ENCODE measurements at regions not wholly inside any gene's neighbourhood (a gene's known extent, or its start where the extent isn't known, plus 50 kb on each side); places are given as distances from the start of the nearest gene placed in this dataset.

GRCh38 chr5:118371973-118372831, 616.1 kb downstream of the DTWD2 start:
- TF ChIP-seq, protein P1, sequence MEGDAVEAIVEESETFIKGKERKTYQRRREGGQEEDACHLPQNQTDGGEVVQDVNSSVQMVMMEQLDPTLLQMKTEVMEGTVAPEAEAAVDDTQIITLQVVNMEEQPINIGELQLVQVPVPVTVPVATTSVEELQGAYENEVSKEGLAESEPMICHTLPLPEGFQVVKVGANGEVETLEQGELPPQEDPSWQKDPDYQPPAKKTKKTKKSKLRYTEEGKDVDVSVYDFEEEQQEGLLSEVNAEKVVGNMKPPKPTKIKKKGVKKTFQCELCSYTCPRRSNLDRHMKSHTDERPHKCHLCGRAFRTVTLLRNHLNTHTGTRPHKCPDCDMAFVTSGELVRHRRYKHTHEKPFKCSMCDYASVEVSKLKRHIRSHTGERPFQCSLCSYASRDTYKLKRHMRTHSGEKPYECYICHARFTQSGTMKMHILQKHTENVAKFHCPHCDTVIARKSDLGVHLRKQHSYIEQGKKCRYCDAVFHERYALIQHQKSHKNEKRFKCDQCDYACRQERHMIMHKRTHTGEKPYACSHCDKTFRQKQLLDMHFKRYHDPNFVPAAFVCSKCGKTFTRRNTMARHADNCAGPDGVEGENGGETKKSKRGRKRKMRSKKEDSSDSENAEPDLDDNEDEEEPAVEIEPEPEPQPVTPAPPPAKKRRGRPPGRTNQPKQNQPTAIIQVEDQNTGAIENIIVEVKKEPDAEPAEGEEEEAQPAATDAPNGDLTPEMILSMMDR (conservative IDR thresholded peaks at IDR 0.05; ENCODE audit: low read length): no peak
- no peak for TF ChIP-seq EZH2phosphoT487 (IDR thresholded peaks at IDR 0.05; ENCODE audit: borderline replicate concordance, low read depth, low read length)
- Histone ChIP-seq H3K9me2 (ENCODE audit: insufficient read depth, low read length) (no peaks in the 10 kb centered on the region), H2AFZ (ENCODE audit: low read length) (no peak overlapping the region), H3K4me1 (ENCODE audit: insufficient read depth, low read length, poor library complexity, severe bottlenecking) (no peaks in the 10 kb centered on the region), H3K4me2 (ENCODE audit: low read length) (no peak overlapping the region), H4K20me1 (ENCODE audit: insufficient read depth, low read length) (no peaks in the 10 kb centered on the region), H3K79me2 (ENCODE audit: insufficient read depth, low read depth, low read length) (no peaks in the 10 kb centered on the region), H3K9me3 (ENCODE audit: low read length) (no peaks in the 10 kb centered on the region), H3K27ac (ENCODE audit: low read depth, low read length, poor library complexity, severe bottlenecking) (no peak overlapping the region), H3K36me3 (ENCODE audit: insufficient read depth, low read length) (no peaks in the 10 kb centered on the region), H3K4me3 (ENCODE audit: low read depth, low read length, poor library complexity, severe bottlenecking) (no peak overlapping the region)
- ChIA-PET POLR2A (no interaction called here), CTCF (ENCODE audit: unreplicated experiment) (no interaction called here)
- BruUV-seq (replicated peaks): no TSS peak
- DNase-seq (ENCODE audit: low spot score): no peak
- intact Hi-C loops (cut with micrococcal nuclease; ENCODE audit: unreplicated experiment): no loop called here

DNA sequence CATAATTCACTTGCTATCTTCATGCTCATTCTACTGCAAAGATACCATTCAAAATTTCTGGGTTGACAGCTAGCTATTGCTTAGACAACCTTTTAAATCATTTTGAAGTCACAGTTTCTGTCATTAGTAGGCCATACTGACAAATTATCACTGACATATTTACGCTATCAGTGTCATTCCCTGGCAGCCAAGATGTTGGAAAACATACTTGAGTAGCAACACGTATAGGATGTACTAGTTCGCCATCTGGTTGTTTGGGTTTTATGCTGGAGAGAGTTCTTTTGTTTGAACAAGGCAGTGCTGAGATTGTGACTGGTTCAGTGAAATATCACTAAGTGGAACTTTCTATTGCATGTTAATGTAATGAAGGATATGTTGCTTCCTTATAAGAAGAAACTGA, 621.9 kb downstream of the DTWD2 start:
- no peaks in the 10 kb centered on the region for H3K9me2 ChIP-seq (ENCODE audit: insufficient read depth, low read length)
- ChIA-PET POLR2A (no interaction called here), CTCF (ENCODE audit: unreplicated experiment) (no interaction called here)
- no peaks in the 10 kb centered on the region for H3K79me2 ChIP-seq (ENCODE audit: insufficient read depth, low read depth, low read length)
- H2AFZ ChIP-seq (ENCODE audit: low read length): no peak overlapping the region
- intact Hi-C loops (cut with micrococcal nuclease; ENCODE audit: unreplicated experiment): no loop called here
- H3K36me3 ChIP-seq (ENCODE audit: insufficient read depth, low read length): no peaks in the 10 kb centered on the region
- H4K20me1 ChIP-seq (ENCODE audit: insufficient read depth, low read length): no peaks in the 10 kb centered on the region
- no TSS peak for BruUV-seq (replicated peaks)
- no peak for TF ChIP-seq EZH2phosphoT487 (IDR thresholded peaks at IDR 0.05; ENCODE audit: borderline replicate concordance, low read depth, low read length)
- TF ChIP-seq, protein P1 (conservative IDR thresholded peaks at IDR 0.05; ENCODE audit: low read length): no peak
- no peak overlapping the region for H3K4me3 ChIP-seq (ENCODE audit: low read depth, low read length, poor library complexity, severe bottlenecking)
- no peak for DNase-seq (ENCODE audit: low spot score)
- H3K9me3 ChIP-seq (ENCODE audit: low read length): no peaks in the 10 kb centered on the region
- no peaks in the 10 kb centered on the region for H3K4me1 ChIP-seq (ENCODE audit: insufficient read depth, low read length, poor library complexity, severe bottlenecking)
- no peak overlapping the region for H3K27ac ChIP-seq (ENCODE audit: low read depth, low read length, poor library complexity, severe bottlenecking)
- no peak overlapping the region for H3K4me2 ChIP-seq (ENCODE audit: low read length)

- no peaks in the 10 kb centered on the region for H3K9me2 ChIP-seq (ENCODE audit: insufficient read depth, low read length)
- intact Hi-C loops (cut with micrococcal nuclease; ENCODE audit: unreplicated experiment): no loop called here
- no peak for TF ChIP-seq EZH2phosphoT487 (IDR thresholded peaks at IDR 0.05; ENCODE audit: borderline replicate concordance, low read depth, low read length)
- TF ChIP-seq, protein P1 (conservative IDR thresholded peaks at IDR 0.05; ENCODE audit: low read length): no peak
- BruUV-seq (replicated peaks): no TSS peak
- CTCF ChIA-PET (ENCODE audit: unreplicated experiment): no interaction called here
- no peaks in the 10 kb centered on the region for H3K9me3 ChIP-seq (ENCODE audit: low read length)
- no peaks in the 10 kb centered on the region for H3K79me2 ChIP-seq (ENCODE audit: insufficient read depth, low read depth, low read length)
- H3K4me2 ChIP-seq (ENCODE audit: low read length): no peak overlapping the region
- H3K4me1 ChIP-seq (ENCODE audit: insufficient read depth, low read length, poor library complexity, severe bottlenecking): no peaks in the 10 kb centered on the region
- H3K36me3 ChIP-seq (ENCODE audit: insufficient read depth, low read length): no peaks in the 10 kb centered on the region
- no peak overlapping the region for H3K4me3 ChIP-seq (ENCODE audit: low read depth, low read length, poor library complexity, severe bottlenecking)
- H4K20me1 ChIP-seq (ENCODE audit: insufficient read depth, low read length): no peaks in the 10 kb centered on the region
- POLR2A ChIA-PET: no interaction called here
- no peak overlapping the region for H2AFZ ChIP-seq (ENCODE audit: low read length)
- H3K27ac ChIP-seq (ENCODE audit: low read depth, low read length, poor library complexity, severe bottlenecking): no peak overlapping the region
- no peak for DNase-seq (ENCODE audit: low spot score)
Observed at GRCh38 chr5:118365718-118366117, 622.6 kb downstream of the DTWD2 start.
